OCI-LY3 (cell line): ENCODE measurements at regions not wholly inside any gene's neighbourhood (a gene's known extent, or its start where the extent isn't known, plus 50 kb on each side); places are given as distances from the start of the nearest gene placed in this dataset.

Source experiments
- CTCF ChIP-seq: fragments of 200-600, 300-600 bp; sonication (generic); IDR thresholded peaks from 2 replicates; pipeline ENCODE4 v1.5.1; 2014; ENCODE audit warnings: antibody characterized with exemption, low read length, low read depth
- EZH2phosphoT487 ChIP-seq: fragments of 200-600 bp; shearing (Covaris generic); IDR thresholded peaks from 2 replicates; pipeline ENCODE4 v1.6.1; 2018; ENCODE audit warnings: antibody characterized with exemption, mixed run types, low read depth

- TF ChIP-seq CTCF (no peak), EZH2phosphoT487 (no peak)
Measured at GRCh38 chr7:360454-361100, 70.6 kb downstream of the FOXL3 start.
